ENCODE measurements at regions not wholly inside any gene's neighbourhood (a gene's known extent, or its start where the extent isn't known, plus 50 kb on each side); places are given as distances from the start of the nearest gene placed in this dataset.

DNA sequence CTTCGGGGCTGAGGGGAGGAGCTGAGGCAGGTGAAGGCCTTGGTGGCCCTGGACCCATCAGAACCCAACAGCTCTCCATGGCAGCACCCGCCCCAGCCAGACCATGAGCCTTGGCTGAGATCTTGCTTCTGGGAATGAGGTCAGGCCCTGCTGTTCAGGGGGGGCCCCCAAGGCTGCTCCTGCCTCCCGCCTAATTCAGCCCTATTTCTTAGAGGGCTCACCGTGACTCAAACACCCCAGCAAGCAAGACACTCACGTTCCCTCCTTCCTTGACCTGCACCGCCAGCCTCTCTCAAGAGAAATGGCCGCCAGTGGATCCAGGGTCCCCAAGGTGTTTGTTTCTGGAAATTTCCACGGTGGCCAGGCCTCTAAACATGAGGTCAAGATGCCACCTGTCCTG lies 61.4 kb upstream of the PPP1R26 start:
- Histone ChIP-seq H3K4me1 (no peaks in the 10 kb centered on the region), H3K36me3 (no peaks in the 10 kb centered on the region), H3K9me3 (peaks cover 0 to under 1% (median 0%) of the 10 kb centered on the region in 11 donors), H3K27ac (no peak overlapping the region), H3K27me3 (peaks cover 0 to 52% (median 17%) of the 10 kb centered on the region in 7 donors), H3K4me3 (no peak overlapping the region)
- ATAC-seq, result no peak
- no peak for DNase-seq
- WGBS, 2 donors, result 85% methylated on average over 8 of the region's 8 CpGs
- TF ChIP-seq, protein P1, sequence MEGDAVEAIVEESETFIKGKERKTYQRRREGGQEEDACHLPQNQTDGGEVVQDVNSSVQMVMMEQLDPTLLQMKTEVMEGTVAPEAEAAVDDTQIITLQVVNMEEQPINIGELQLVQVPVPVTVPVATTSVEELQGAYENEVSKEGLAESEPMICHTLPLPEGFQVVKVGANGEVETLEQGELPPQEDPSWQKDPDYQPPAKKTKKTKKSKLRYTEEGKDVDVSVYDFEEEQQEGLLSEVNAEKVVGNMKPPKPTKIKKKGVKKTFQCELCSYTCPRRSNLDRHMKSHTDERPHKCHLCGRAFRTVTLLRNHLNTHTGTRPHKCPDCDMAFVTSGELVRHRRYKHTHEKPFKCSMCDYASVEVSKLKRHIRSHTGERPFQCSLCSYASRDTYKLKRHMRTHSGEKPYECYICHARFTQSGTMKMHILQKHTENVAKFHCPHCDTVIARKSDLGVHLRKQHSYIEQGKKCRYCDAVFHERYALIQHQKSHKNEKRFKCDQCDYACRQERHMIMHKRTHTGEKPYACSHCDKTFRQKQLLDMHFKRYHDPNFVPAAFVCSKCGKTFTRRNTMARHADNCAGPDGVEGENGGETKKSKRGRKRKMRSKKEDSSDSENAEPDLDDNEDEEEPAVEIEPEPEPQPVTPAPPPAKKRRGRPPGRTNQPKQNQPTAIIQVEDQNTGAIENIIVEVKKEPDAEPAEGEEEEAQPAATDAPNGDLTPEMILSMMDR (IDR thresholded peaks at IDR 0.05), result no peak
- intact Hi-C loops (cut with DNase I), result loop anchor here in 3 of 10 donors (10.0 kb wide), 2 partner anchors 643 to 723 kb away; no protein-coding TSS in a partner anchor

DNA sequence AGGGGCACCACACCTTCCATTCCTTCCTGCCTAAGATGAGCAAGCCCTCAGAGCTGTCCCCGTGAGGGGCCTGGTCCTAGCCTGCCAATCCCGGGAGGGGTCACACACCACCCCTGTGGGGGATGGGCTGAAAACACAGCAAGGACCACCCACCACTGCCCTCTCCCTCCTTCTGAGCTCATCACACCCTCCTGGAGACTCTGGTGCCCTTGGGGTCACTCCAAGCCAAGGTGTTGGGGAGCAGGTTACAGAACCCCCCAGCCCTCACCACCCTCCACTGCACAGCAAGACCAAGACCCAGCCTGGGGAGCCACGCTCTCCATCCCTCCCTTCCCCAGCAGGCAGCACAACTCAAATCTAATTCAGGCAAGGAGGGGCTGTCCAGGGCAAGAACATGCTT lies 60.5 kb upstream of the PPP1R26 start:
- Histone ChIP-seq H3K27me3 (peaks cover 0 to 50% (median 17%) of the 10 kb centered on the region in 7 donors), H3K4me3 (no peak overlapping the region), H3K9me3 (peaks cover 0 to 10% (median 0%) of the 10 kb centered on the region in 11 donors), H3K36me3 (no peaks in the 10 kb centered on the region), H3K4me1 (no peaks in the 10 kb centered on the region), H3K27ac (no peak overlapping the region)
- intact Hi-C loops (cut with DNase I), result loop anchor here in 3 of 10 donors (10.0 kb wide), 2 partner anchors 644 to 724 kb away; no protein-coding TSS in a partner anchor
- WGBS, 2 donors, result 38% methylated on average over 3 of the region's 3 CpGs
- no peak for ATAC-seq
- TF ChIP-seq, protein P1 (IDR thresholded peaks at IDR 0.05), result no peak
- DNase-seq, result no peak

DNA sequence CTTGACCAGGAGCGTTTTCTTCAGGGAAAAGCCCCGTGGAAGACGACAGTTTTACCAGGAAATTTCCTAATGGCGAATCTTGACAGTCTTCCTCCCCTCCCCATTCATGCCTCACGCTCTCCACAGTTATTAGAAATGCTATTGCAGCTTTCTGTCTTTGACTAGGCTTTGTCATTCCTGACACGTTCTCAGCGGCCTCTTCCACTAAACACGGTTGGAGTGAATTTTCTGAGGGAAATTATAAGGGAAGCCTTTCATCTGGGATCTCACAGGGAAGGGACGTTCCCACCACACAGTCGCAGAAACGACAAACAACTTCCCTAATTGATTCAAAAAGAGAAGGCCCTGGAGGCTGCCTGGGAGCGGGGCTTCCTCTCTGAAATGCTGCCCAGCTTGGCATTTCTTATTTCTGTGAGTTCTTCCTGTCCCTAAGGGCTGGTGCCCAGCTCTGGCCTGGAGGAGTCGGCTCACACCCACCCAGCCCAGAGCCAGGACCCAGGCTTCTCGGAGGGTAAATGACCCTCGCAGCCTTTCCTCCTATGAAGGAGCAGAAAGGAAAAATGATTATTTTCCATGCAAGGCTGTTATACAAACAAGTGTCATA lies 57.1 kb upstream of the PPP1R26 start:
- DNase-seq (no peak), ATAC-seq (no peak)
- TF ChIP-seq, protein P1 (IDR thresholded peaks at IDR 0.05), result no peak
- Histone ChIP-seq H3K4me3 (no peak overlapping the region), H3K27me3 (peaks cover 0 to 41% (median 17%) of the 10 kb centered on the region in 7 donors), H3K36me3 (no peaks in the 10 kb centered on the region), H3K4me1 (no peaks in the 10 kb centered on the region), H3K9me3 (peaks cover 0 to 15% (median 0%) of the 10 kb centered on the region in 11 donors), H3K27ac (no peak overlapping the region)
- 78 to 83% methylated on average over 15 of the region's 15 CpGs for whole genome bisulfite sequencing, 2 donors
- intact Hi-C loops (cut with DNase I), result no loop called here

DNA sequence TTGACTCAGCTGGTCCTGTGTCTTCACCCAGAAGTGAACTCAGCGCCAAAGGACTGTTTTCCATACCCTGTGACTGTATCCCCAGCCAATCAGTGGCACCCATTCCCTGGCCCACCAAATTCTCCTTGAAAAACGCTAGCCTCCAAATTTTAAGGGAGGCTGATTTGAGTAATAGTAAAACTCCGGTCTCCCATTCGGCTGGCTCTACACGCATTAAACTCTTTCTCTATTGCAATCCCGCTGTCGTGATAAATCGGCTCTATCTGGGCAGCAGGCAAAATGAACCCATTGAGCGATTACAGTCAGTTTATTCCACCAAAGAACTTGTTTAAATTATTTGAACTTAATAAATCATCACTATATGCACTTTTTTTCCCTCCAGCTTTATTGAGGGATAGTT lies 55.9 kb upstream of the PPP1R26 start:
- Histone ChIP-seq H3K27ac (no peak overlapping the region), H3K9me3 (peaks cover 0 to 16% (median 0%) of the 10 kb centered on the region in 11 donors), H3K4me1 (no peaks in the 10 kb centered on the region), H3K4me3 (no peak overlapping the region), H3K27me3 (peaks cover 0 to 39% (median 14%) of the 10 kb centered on the region in 7 donors), H3K36me3 (no peaks in the 10 kb centered on the region)
- TF ChIP-seq, protein P1 (IDR thresholded peaks at IDR 0.05), result no peak
- intact Hi-C loops (cut with DNase I), result no loop called here
- DNase-seq, result no peak
- ATAC-seq, result no peak
- 95% methylated on average over 9 of the region's 9 CpGs for WGBS, 2 donors

Data from heart right ventricle (tissue), 16 donors.